GM20000 (cell line): ENCODE measurements at regions not wholly inside any gene's neighbourhood (a gene's known extent, or its start where the extent isn't known, plus 50 kb on each side); places are given as distances from the start of the nearest gene placed in this dataset.

ENCODE experiments used
- DNase-seq: peaks from one replicate; pipeline ENCODE4 v3.0.0; 2012; ENCODE audit warnings: low spot score
- TF ChIP-seq, protein P1 (sequence below): IDR thresholded peaks from 2 replicates; pipeline ENCODE4 v1.5.1; 2012; ENCODE audit warnings: mild to moderate bottlenecking, control low read depth; ENCODE audit errors: extremely low read depth, missing control alignments

DNA sequence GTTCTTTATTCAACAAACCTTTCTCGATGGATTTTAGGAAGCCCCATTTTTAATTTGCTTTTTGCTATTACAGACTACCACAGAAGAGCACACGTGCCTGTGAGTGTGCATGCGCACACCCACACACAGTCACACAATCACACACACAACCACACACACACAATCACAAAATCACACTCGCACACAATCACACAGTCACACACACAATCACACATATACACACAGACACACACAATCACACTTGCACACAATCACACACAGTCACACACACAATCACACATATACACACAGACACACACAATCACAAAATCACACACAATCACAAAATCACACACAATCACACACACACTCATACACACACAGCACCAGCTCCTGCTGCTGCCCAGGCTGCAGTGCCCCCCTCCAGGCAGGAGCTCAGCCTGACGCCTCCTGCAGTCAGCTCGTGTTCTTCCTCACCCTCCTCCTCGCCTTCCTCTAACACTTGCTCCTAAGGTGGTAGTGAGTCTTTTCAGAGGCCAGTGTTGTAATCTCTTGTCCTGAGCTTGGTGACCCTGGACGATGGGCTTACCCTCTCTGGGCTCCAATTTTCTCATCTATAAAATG lies 125.0 kb upstream of the SOX1 start:
- TF ChIP-seq, protein P1, sequence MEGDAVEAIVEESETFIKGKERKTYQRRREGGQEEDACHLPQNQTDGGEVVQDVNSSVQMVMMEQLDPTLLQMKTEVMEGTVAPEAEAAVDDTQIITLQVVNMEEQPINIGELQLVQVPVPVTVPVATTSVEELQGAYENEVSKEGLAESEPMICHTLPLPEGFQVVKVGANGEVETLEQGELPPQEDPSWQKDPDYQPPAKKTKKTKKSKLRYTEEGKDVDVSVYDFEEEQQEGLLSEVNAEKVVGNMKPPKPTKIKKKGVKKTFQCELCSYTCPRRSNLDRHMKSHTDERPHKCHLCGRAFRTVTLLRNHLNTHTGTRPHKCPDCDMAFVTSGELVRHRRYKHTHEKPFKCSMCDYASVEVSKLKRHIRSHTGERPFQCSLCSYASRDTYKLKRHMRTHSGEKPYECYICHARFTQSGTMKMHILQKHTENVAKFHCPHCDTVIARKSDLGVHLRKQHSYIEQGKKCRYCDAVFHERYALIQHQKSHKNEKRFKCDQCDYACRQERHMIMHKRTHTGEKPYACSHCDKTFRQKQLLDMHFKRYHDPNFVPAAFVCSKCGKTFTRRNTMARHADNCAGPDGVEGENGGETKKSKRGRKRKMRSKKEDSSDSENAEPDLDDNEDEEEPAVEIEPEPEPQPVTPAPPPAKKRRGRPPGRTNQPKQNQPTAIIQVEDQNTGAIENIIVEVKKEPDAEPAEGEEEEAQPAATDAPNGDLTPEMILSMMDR, result no peak
- DNase-seq, result no peak

- DNase-seq, result no peak
- TF ChIP-seq, protein P1, result no peak
These were observed 123.6 kb upstream of the SOX1 start for GRCh38 chr13:111943229-111943795.

DNA sequence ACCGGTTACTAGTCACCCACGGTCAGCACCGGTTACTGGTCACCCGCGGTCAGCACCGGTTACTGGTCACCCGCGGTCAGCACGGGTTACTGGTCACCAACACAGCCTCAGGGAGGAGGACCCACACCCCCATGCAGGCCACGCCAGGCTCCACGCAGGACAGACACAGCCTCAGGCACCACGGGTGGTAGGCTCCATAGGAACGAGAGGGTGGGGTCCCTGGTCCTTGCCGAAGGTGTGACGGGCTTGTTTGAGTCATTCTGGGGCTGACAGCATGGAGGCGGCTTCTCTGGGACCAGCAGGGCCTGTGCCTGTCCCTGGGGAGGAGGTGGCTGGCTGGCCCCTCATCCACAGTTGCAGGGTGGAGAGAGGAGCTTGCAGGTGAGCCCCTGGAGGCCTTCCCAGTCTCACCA lies 122.8 kb upstream of the SOX1 start:
- TF ChIP-seq, protein P1, result no peak
- DNase-seq, result no peak

DNA sequence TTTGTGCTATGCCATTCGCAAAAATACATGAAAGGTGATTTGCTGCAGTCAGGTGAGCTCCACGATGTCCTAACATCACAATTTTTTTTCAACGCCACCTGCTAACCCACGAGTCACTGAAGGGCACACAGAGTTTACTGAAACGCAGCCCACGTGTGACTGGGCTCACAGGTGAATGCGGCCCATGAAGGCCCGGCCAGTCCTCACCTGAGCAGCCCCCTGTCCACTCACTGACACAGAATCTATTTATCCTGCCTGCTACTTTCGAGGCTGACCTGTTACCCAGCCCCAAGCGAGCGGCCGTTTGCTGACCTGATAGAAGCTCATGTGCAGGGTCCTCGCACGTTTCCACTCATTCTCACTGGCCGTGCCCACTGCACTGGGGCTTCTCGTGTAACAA lies 121.9 kb upstream of the SOX1 start:
- no peak for DNase-seq
- TF ChIP-seq, protein P1, result no peak

DNA sequence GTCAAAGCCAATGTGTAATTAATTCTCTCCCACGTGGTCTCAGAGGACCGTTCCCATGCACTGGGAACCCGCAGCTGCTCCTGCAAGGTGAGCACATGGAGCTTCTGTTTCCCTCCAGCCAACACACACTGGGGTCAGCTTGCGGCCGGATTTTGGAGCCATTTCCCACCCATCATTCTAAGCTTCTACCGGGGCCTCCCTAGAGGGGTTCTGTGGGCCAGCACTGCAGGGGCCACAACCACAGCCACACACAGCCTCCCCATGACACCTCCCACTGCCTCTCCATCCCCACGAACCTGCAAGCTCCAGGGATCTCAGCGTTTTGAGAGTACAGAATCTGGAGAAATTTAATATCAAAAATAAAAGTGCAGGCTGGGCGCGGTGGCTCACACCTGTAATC lies 120.7 kb upstream of the SOX1 start:
- DNase-seq, result no peak
- TF ChIP-seq, protein P1, result no peak

GRCh38 chr13:111947026-111947810 lies 119.7 kb upstream of the SOX1 start:
- TF ChIP-seq, protein P1, result no peak
- no peak for DNase-seq

DNA sequence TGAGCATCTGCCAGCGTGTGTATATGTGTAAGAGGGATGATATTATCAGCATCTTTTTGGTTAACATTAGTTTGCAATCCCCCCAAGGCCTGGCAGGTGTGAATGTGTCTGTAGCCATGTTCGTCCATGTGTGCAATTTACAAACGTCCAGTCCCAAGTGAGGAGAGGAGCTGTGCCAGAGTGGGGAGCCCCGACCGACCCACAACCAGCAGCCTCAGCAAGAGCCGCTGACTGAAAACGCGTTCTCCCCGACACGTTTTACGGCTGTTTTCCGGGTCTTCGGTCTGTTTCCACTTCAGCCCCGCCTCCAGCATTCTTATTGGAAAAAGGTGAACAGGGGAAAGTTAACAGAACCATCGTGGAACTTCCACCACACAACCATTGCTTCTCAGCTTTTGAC lies 119.1 kb upstream of the SOX1 start:
- TF ChIP-seq, protein P1, result no peak
- DNase-seq, result no peak
